ENCODE measurements at regions not wholly inside any gene's neighbourhood (a gene's known extent, or its start where the extent isn't known, plus 50 kb on each side); places are given as distances from the start of the nearest gene placed in this dataset.

GRCh38 chr18:77334876-77335275, 85.2 kb downstream of the GALR1 start:
- TF ChIP-seq ARNT (IDR thresholded peaks at IDR 0.05) (no peak), SP1 (IDR thresholded peaks at IDR 0.05) (no peak), ELF4 (IDR thresholded peaks at IDR 0.05) (no peak), CTBP1 (IDR thresholded peaks at IDR 0.05; ENCODE audit: borderline replicate concordance) (no peak), BHLHE40 (IDR thresholded peaks at IDR 0.05; ENCODE audit: borderline replicate concordance) (no peak), FOXA1 (IDR thresholded peaks at IDR 0.05) (no peak), L3MBTL2 (conservative IDR thresholded peaks at IDR 0.05) (no peak)
